Lung (tissue), 9 donors: ENCODE measurements at regions not wholly inside any gene's neighbourhood (a gene's known extent, or its start where the extent isn't known, plus 50 kb on each side); places are given as distances from the start of the nearest gene placed in this dataset.
"Not testable (repeated sequence)": the region's sequence is repeated elsewhere in the genome, so short reads cannot be mapped to it uniquely, and the experiment has no call there.

Experiments used
- ATAC-seq: fragments of 200-7000 bp; cut with Tn5 transposase; one replicate; pipeline ENCODE4 v1.9.1; 2020; ENCODE audit warnings: moderate number of reproducible peaks; ENCODE audit not compliant: insufficient read depth, low FRiP score
- DNase-seq, 3 donors: peaks; one replicate each; pipeline ENCODE4 v3.0.0-alpha.2; 2013 to 2017
- H3K27ac ChIP-seq, 2 donors: one replicate each; pipeline ENCODE4 v1.5.1; 2013; ENCODE audit warnings: mild to moderate bottlenecking in 2 of 2, moderate library complexity in 2 of 2, control low read depth in 1 of 2, inconsistent platforms in 1 of 2, low read depth in 1 of 2, low read length in 1 of 2
- H3K27me3 ChIP-seq, 3 donors: one replicate each; pipeline ENCODE4 v1.5.1; 2013; ENCODE audit warnings: low read length in 2 of 3; ENCODE audit not compliant: control insufficient read depth in 3 of 3, insufficient read depth in 3 of 3
- H3K36me3 ChIP-seq, 4 donors: one replicate each; pipeline ENCODE4 v1.5.1; 2013; ENCODE audit warnings: low read length in 4 of 4, mild to moderate bottlenecking in 1 of 4, moderate library complexity in 1 of 4; ENCODE audit not compliant: control insufficient read depth in 4 of 4, insufficient read depth in 4 of 4
- H3K4me1 ChIP-seq, 5 donors: one replicate each; pipeline ENCODE4 v1.5.1; 2013; ENCODE audit warnings: low read length in 5 of 5, mild to moderate bottlenecking in 2 of 5, moderate library complexity in 1 of 5; ENCODE audit not compliant: control insufficient read depth in 5 of 5, insufficient read depth in 5 of 5
- H3K4me3 ChIP-seq: one replicate; pipeline ENCODE4 v1.5.1; 2013; ENCODE audit warnings: mild to moderate bottlenecking, control low read depth, moderate library complexity
- H3K9ac ChIP-seq, 2 donors: one replicate each; pipeline ENCODE4 v1.5.1; 2013; ENCODE audit warnings: low read length in 2 of 2, control low read depth in 1 of 2; ENCODE audit not compliant: insufficient read depth in 1 of 2
- H3K9me3 ChIP-seq, 4 donors: one replicate each; pipeline ENCODE4 v1.5.1; 2013; ENCODE audit warnings: low read length in 3 of 4, mild to moderate bottlenecking in 1 of 4, moderate library complexity in 1 of 4; ENCODE audit not compliant: control insufficient read depth in 4 of 4, insufficient read depth in 3 of 4
- WGBS, 2 donors: extraction: QIAGEN DNeasy Blood & Tissue Kit; methylation state at CpG; one replicate each; pipeline ENCODE4 v1.1.7; 2013; 5-methylcytosine and 5-hydroxymethylcytosine counted together
- donor health status: Bipolar disorder and iron deficiency.
- donor health status: healthy.
- donor health status: DM: yes; HTN: yes; CAD: no.

GRCh38 chr5:62236593-62236992 is 69.4 kb upstream of the KIF2A start:
- not testable (repeated sequence) for ATAC-seq, H3K9me3 ChIP-seq, H3K36me3 ChIP-seq, H3K27me3 ChIP-seq, H3K9ac ChIP-seq, H3K4me1 ChIP-seq, H3K4me3 ChIP-seq, H3K27ac ChIP-seq
- DNase-seq, result peak in 1 of 3 donors; percentile 2
- WGBS, 2 donors, result 81 to 87% methylated on average over 7 of the region's 7 CpGs

- not testable (repeated sequence) for DNase-seq, H3K4me1 ChIP-seq
- 91 to 95% methylated on average over 2 of the region's 2 CpGs for WGBS, 2 donors
Observed at GRCh38 chr5:62237944-62238343, 68.1 kb upstream of the KIF2A start.

GRCh38 chr5:62238584-62238983 is 67.4 kb upstream of the KIF2A start:
- DNase-seq, ATAC-seq, H3K4me1 ChIP-seq, H3K36me3 ChIP-seq, H3K9me3 ChIP-seq, H3K9ac ChIP-seq, H3K4me3 ChIP-seq, H3K27ac ChIP-seq, H3K27me3 ChIP-seq: not testable (repeated sequence)
- whole genome bisulfite sequencing, 2 donors, result 90 to 93% methylated on average over 3 of the region's 3 CpGs

More at GRCh38 chr5:62237944-62238343, 68.1 kb upstream of the KIF2A start:
- not testable (repeated sequence) for H3K27me3 ChIP-seq, H3K9ac ChIP-seq, H3K36me3 ChIP-seq, ATAC-seq, H3K4me3 ChIP-seq, H3K9me3 ChIP-seq, H3K27ac ChIP-seq

- not testable (repeated sequence) for H3K9ac ChIP-seq, ATAC-seq, H3K9me3 ChIP-seq, H3K4me1 ChIP-seq, H3K4me3 ChIP-seq, H3K27ac ChIP-seq, H3K27me3 ChIP-seq, DNase-seq, H3K36me3 ChIP-seq
- 86 to 88% methylated on average over 3 of the region's 3 CpGs for WGBS, 2 donors
Observed at GRCh38 chr5:62240494-62240893, 65.5 kb upstream of the KIF2A start.

- not testable (repeated sequence) for DNase-seq, H3K4me3 ChIP-seq, H3K4me1 ChIP-seq, H3K9ac ChIP-seq, H3K9me3 ChIP-seq, ATAC-seq, H3K27me3 ChIP-seq, H3K36me3 ChIP-seq, H3K27ac ChIP-seq
- WGBS, 2 donors, result 89 to 93% methylated on average over 5 of the region's 5 CpGs
Observed at GRCh38 chr5:62242000-62242399, 64.0 kb upstream of the KIF2A start.

GRCh38 chr5:62243046-62243445 is 63.0 kb upstream of the KIF2A start:
- not testable (repeated sequence) for H3K4me3 ChIP-seq, H3K9me3 ChIP-seq, H3K36me3 ChIP-seq, H3K4me1 ChIP-seq, H3K9ac ChIP-seq, H3K27me3 ChIP-seq, DNase-seq, H3K27ac ChIP-seq, ATAC-seq
- WGBS, 2 donors, result 98 to 99% methylated on average over 2 of the region's 2 CpGs

GRCh38 chr5:62248192-62248591 is 57.8 kb upstream of the KIF2A start:
- not testable (repeated sequence) for H3K4me3 ChIP-seq, H3K9ac ChIP-seq, H3K36me3 ChIP-seq, H3K27me3 ChIP-seq, H3K27ac ChIP-seq, H3K4me1 ChIP-seq, ATAC-seq, H3K9me3 ChIP-seq, DNase-seq
- WGBS, 2 donors, result 94 to 98% methylated on average over 6 of the region's 6 CpGs

- not testable (repeated sequence) for ATAC-seq, H3K27me3 ChIP-seq, DNase-seq, H3K9ac ChIP-seq, H3K9me3 ChIP-seq, H3K4me3 ChIP-seq, H3K4me1 ChIP-seq, H3K27ac ChIP-seq, H3K36me3 ChIP-seq
- 81 to 88% methylated on average over 3 of the region's 3 CpGs for WGBS, 2 donors
Observed at GRCh38 chr5:62250085-62250484, 55.9 kb upstream of the KIF2A start.

GRCh38 chr5:62250919-62251318 is 55.1 kb upstream of the KIF2A start:
- DNase-seq, H3K4me3 ChIP-seq, H3K27ac ChIP-seq, H3K9me3 ChIP-seq, H3K27me3 ChIP-seq, H3K4me1 ChIP-seq, H3K9ac ChIP-seq, H3K36me3 ChIP-seq, ATAC-seq: not testable (repeated sequence)
- 88 to 94% methylated on average over 4 of the region's 4 CpGs for WGBS, 2 donors
